ENCODE measurements at regions not wholly inside any gene's neighbourhood (a gene's known extent, or its start where the extent isn't known, plus 50 kb on each side); places are given as distances from the start of the nearest gene placed in this dataset.
A peak's percentile ranks its signal among the peaks of the same experiment; 100 is the strongest.

- Histone ChIP-seq H3K4me3 (no peak overlapping the region), H3K27ac (no peak overlapping the region)
Observed at GRCh38 chr5:124456249-124456648, 290.2 kb downstream of the ZNF608 start.

GRCh38 chr5:124454081-124454480 lies 292.4 kb downstream of the ZNF608 start:
- Histone ChIP-seq H3K27ac (no peak overlapping the region), H3K4me3 (no peak overlapping the region)

GRCh38 chr5:124453221-124454051 lies 293.0 kb downstream of the ZNF608 start:
- Histone ChIP-seq H3K4me3 (no peak overlapping the region), H3K27ac (no peak overlapping the region)

GRCh38 chr5:124452412-124452811 lies 294.0 kb downstream of the ZNF608 start:
- Histone ChIP-seq H3K27ac (no peak overlapping the region), H3K4me3 (no peak overlapping the region)

GRCh38 chr5:124451721-124452383 lies 294.6 kb downstream of the ZNF608 start:
- H3K27ac ChIP-seq = no peak overlapping the region
- H3K4me3 ChIP-seq = no peak overlapping the region

DNA sequence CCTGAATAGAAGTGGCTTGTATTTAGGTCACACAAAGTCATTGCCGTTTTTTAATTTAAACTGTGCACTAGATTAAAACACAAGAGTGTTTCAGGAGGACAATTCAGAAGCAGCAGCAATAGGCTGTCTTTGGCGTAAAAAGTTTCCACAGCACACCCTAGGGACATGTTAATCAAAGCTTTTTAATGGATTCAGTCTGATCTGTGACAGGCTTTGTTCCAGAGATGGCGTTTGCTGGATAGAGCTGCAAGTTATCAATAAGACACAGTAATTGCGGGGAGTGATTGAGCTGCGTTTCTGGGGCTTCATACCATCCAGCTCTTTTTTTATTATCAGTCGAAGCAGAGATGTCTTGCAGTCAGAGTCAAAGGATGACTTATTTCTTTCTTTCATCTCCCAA lies 300.3 kb downstream of the ZNF608 start:
- no peak overlapping the region for H3K27ac ChIP-seq

DNA sequence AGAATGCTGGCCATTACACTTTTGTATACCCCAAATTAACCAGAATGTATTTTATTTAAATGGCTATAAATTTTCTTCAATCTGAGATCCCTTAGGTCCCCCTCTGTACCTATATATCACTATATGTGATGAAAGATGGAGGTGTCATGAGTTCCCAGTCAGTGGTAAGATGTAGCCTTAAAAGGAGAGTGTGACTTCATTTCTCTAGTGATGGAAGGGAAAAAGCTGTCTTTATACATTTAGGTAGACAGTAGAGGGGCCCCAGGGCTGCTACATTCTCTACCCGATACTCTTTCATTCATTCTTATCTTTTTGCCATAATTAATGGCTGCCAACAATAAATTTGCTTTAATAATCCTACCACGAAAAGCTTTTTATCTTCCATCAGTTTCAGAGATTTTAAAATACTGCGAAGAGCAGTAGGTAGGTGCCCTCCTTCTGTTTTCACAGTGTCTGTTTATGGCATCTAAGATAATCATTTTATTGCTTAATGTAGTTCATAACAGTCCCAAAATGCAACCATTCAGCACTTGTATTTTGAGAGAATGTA lies 301.3 kb downstream of the ZNF608 start:
- no peak overlapping the region for H3K4me3 ChIP-seq
- no peak overlapping the region for H3K27ac ChIP-seq

More for the DNA sequence above, 300.3 kb downstream of the ZNF608 start:
- no peak overlapping the region for H3K4me3 ChIP-seq

DNA sequence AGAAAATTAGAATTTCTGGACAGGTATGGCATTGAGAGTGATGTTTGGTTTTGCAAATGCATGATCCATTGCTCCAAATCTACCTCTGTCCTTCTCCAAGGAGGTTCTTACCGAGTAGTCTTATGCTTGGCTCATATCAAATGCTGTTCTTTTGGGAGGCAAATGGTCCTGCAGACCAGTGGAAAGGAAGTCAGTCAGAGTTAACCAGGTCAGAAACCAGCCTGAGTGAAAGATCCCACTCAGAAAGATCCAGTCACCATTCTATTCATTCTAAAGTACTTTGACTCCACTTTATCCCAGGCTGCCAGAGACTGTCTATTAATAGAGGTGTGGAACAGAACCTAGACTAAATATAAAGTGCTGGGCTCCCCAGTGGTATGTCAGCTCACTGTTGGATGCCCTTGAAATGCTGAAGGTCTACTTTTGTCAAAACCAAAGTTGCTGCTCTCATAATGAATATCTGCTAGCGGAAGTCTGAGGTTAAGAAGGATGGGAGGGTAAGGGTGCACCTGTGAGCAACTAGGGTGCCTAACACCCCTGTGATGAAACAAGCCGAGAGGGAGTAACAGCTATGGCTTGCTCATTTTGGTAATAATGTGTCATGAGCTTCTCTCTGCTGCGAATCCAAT lies 302.2 kb downstream of the ZNF608 start:
- Histone ChIP-seq H3K4me3 (no peak overlapping the region), H3K27ac (no peak overlapping the region)

DNA sequence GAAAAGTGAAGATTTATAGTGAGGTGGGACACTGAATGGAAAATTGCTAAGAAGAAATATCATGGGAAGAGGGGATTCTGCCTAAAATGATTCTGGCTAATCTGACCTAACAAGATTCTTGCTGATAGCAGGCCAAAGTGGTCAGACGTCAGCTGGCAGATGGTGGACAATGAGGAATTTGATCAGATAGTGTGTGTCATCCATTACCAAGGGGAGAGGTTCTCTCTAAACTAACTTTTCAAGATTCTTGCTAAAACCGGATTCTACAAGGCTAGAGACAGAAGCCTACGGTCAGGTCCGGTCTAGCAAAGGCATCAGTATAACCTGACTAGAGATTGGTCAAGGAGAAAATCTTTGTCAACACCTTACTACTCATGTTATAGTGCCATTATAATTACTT lies 306.0 kb downstream of the ZNF608 start:
- Histone ChIP-seq H3K4me3 (no peak overlapping the region), H3K27ac (no peak overlapping the region)

DNA sequence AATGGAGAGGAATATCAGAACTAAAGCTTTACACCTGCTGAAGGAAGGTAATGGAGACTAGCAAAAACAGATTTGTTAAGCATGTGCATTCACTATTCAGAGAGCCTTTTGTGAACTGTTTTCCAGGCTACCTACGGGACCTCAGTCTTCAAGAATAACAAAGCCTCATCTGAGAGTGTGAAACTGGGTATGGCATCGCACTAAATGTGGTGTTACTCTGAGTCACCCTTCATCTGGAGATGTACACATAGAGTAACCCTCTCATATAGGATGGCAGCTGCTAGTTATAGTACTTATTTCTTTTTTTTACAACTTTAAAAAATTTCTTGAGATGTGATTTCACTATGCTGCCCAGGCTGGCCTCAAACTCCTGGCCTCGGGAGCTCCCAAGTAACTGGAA lies 306.8 kb downstream of the ZNF608 start:
- H3K27ac ChIP-seq = no peak overlapping the region
- no peak overlapping the region for H3K4me3 ChIP-seq

GRCh38 chr5:124438903-124439281 lies 307.5 kb downstream of the ZNF608 start:
- H3K27ac ChIP-seq = peak overlapping the region in 1 of 21 experiments; percentile 24

DNA sequence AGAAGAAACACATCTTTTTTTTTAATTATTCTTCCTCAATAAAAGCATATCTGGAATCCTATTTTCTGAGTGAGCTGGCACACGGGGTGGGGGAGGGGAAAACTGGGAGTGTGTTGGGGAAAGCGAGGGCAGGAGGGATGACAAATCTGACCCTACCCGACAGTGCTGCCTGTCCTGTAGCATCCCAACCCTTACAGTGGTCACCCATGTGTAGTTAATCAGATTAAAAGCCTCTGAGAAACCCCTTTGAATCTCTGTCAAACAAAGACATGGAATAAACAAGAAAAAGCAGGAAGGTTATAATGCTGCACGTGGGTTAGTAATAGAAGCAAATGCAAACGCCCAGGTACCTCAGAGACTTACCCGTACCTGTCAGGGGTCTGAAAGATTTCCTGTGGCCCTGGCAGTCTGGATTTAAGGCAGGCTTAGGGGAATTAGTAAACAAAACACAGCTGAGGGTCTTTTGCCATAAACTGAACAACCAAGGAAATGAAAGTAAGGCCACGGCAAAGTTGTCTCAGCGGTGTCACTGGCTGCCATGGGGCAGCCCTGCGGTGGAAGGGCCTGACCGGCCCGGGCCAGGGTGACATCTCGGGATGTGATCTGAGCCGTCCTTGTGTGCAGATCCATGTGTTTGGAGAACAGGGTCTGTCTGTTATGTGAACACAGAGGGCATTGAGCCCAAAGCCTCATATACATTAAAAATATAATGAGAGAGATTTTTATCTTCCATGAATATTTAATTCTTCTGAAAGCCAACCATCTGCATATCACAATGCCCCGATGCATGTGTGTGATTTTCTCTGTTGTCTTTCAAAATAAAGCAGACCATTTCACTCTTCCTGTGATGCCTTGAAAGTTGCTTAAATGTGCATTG lies 308.2 kb downstream of the ZNF608 start:
- peak overlapping the region in 1 of 21 experiments; percentile 24 for H3K27ac ChIP-seq
- no peak overlapping the region for H3K4me3 ChIP-seq

More at GRCh38 chr5:124438903-124439281, 307.5 kb downstream of the ZNF608 start:
- H3K4me3 ChIP-seq = no peak overlapping the region

- H3K4me3 ChIP-seq = no peak overlapping the region
- no peak overlapping the region for H3K27ac ChIP-seq
Observed at GRCh38 chr5:124436294-124436693, 310.1 kb downstream of the ZNF608 start.

- H3K4me3 ChIP-seq = no peak overlapping the region
- no peak overlapping the region for H3K27ac ChIP-seq
Observed at GRCh38 chr5:124433170-124433569, 313.3 kb downstream of the ZNF608 start.

GRCh38 chr5:124421584-124421983 lies 324.9 kb downstream of the ZNF608 start:
- Histone ChIP-seq H3K27ac (no peak overlapping the region), H3K4me3 (no peak overlapping the region)

DNA sequence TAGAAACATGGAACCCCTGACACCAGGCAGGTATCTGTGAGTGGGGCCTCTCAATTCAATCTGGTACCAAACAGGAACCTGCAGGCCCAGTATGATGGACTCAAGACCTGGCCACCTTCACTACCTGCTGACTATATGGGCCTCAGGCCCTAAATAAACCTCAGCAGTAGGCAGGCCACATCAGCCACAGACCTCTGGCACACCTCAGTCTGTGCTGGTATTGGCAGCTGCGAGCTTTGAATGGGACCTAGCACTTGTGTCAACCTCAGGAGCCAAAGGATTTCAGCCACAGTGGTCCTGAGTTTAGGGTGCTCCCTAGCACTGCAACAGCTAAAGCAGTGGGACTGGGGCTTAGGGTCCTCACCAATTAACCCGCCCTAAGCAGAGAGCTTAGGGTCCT lies 325.5 kb downstream of the ZNF608 start:
- no peak overlapping the region for H3K27ac ChIP-seq
- H3K4me3 ChIP-seq = no peak overlapping the region

- no peak overlapping the region for H3K27ac ChIP-seq
Observed at GRCh38 chr5:124419531-124419930, 326.9 kb downstream of the ZNF608 start.

GRCh38 chr5:124418390-124418789 lies 328.0 kb downstream of the ZNF608 start:
- Histone ChIP-seq H3K4me3 (no peak overlapping the region), H3K27ac (no peak overlapping the region)

More at GRCh38 chr5:124419531-124419930, 326.9 kb downstream of the ZNF608 start:
- no peak overlapping the region for H3K4me3 ChIP-seq

DNA sequence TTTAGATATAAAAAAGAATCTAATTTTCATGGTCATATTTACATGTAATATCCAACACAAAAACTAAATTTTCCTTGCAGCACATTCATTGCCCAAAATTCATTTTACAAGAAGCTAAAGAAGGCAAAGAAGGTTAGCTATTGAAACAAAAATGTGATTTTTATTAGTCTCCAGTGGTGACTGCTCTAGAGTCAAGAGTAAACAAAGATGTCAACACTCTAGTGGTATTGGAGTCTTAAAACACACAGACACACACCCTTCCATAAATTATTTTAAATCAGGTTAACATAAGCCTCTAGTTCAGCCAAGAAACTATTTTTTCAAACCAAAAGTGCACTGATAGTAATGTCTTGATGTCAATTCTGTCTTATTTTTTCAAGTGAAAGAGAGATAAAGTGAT lies 329.2 kb downstream of the ZNF608 start:
- Histone ChIP-seq H3K4me3 (no peak overlapping the region), H3K27ac (no peak overlapping the region)

DNA sequence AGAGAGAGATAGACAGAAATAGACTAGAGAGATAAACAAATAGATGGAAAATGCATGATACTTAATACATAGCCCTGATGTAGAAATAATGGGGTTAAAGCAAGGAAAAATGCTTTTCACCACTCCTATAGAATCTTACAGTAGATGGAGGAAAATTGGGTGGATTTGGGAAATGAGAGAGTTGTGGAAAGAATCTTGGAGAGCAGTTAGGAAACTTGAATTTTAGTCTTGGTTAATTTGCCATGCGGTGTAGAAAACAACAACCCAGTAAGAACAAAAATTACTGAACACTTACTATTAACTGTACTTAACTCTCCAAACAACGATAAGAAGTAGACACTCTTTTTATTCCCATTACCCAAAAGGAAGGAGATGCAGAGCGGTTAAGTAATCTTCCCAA lies 329.8 kb downstream of the ZNF608 start:
- Histone ChIP-seq H3K27ac (peak overlapping the region in 1 of 21 experiments; percentile 11), H3K4me3 (no peak overlapping the region)

Data from skin epidermis (tissue), 12 donors.